ENCODE measurements at regions not wholly inside any gene's neighbourhood (a gene's known extent, or its start where the extent isn't known, plus 50 kb on each side); places are given as distances from the start of the nearest gene placed in this dataset.
"Not testable (repeated sequence)": the region's sequence is repeated elsewhere in the genome, so short reads cannot be mapped to it uniquely, and the experiment has no call there.

DNA sequence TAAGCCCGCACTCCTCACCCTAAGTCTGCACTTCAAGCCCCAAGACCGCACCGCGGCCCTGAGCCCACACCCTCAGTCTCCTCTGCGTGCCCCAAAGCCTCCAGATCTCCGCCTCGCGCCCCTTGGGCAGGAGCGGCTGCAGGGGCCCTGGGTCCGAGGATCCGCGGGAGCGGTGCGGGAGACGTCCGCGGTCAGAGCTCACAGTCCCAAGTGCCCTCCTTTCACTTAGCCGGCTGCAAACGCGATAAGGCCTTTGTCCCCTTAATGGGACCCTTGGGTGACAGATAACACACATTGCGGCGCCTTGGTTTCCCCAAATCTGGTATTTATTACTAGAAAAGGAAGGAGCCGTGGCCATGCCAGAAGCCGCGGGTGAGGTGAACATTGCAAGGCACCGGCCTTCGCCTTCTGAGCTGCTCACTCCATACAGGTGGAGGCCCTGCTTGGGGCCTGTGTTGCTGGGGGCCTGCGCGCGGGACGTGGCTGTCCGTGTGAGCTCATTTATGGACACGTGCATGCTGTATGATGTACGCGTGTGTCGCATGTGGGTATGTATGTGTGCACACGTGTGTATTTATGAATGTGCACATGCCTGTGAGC lies 178.9 kb downstream of the OR4M2 start:
- not testable (repeated sequence) for TF ChIP-seq POLR2AphosphoS5, POLR2A (IDR thresholded peaks at IDR 0.05; ENCODE audit: low read depth, low read length)

All from GM12892 (cell line).